Middle frontal gyrus (tissue), 1 donor: ENCODE measurements at regions not wholly inside any gene's neighbourhood (a gene's known extent, or its start where the extent isn't known, plus 50 kb on each side); places are given as distances from the start of the nearest gene placed in this dataset.
"Not testable (repeated sequence)": the region's sequence is repeated elsewhere in the genome, so short reads cannot be mapped to it uniquely, and the experiment has no call there.

Source experiments
- DNase-seq: peaks from one replicate; pipeline ENCODE4 v3.0.0-alpha.2; 2015; ENCODE audit warnings: low spot score; ENCODE audit errors: extremely low spot score

DNA sequence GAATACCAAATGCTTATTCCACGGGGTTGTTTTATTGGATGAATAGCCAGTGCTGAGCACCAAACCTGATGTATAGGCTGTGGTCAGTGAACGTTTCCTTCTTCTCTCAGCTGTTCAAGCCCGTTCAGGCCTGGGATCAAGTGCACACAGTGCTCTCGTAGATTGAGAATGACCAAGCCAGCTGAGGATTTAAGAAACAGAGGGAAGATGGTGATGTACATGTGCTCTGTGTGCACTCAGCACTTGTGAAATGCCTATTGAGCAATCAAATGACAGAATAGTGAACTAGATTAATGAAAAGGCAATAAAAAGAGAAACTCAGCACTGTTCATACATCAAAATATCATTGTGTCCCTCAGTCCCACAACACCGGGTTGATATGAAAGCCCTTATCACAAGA, 302.5 kb downstream of the BMPER start:
- DNase-seq, result no peak

DNA sequence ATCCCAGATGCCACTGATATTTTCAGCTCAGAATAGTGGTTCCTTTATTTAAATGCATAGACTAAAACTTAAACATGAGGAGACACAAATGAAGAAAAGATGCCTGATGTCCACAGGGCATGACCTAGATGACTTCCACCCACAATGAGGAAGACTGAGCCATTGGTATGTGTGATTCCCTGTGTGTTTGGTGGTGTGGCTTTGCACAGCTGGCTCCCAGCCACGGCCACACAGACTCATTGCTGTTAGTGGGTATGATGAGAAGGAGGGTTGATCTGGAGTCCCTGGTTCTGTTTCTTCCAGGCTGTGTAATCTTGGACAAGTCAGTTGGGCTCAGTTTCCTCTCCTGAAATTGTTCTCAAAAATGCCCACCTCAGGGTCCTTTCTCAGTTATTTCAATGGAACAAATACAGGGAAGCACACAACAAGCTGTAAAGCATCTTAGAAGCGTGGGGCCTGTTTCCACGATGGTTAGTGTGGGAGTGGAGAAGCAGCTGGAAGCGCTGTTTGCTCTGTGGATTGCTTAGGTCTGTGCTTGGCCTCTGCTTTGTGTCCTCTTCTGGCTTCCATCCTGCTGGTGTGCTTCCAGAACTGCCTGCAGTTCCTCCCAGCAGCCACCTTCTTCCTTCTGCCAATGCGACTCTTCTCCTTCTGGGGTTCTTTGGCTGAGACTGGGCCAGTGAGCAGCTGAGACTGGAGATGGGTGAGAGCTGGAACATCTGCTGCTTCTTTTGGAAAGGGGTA, 303.7 kb downstream of the BMPER start:
- DNase-seq, result no peak

DNA sequence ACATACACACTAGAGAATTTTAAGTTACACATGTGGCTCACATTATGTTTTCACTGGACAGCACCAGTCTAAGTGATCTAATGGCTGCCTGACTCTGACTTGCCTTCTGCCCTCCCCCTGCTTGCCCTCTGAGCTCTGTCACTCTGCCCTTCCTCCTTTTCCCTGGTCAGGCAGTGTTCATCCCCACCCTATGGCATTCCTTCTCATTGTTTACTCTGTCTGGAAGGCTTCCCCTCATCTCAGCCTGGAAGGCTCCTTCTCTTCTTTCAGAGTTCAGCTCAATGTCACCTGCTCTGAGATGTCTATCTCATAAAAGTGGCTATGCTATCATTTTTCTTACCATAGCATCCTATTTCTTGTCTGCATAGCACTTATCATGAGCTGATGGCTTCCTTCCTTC, 305.7 kb downstream of the BMPER start:
- no peak for DNase-seq

DNA sequence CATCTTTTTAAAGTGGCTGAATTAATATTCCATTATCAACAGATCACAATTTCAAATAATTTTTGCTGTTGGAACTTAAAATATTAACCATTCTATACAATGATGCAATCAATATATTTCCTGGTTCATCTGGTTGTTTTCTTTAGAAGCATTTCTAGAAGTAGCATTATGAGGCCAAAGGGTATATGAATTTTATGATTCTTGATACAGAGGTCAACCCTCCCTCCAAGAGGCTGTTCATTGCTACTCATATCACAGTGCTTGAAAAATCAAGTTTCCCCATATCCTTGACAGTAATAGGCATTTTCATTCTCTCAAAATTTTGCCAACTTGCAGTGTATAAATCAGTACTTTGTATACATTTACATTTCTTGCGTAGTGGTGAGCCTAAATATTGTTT, 312.6 kb downstream of the BMPER start:
- no peak for DNase-seq

DNA sequence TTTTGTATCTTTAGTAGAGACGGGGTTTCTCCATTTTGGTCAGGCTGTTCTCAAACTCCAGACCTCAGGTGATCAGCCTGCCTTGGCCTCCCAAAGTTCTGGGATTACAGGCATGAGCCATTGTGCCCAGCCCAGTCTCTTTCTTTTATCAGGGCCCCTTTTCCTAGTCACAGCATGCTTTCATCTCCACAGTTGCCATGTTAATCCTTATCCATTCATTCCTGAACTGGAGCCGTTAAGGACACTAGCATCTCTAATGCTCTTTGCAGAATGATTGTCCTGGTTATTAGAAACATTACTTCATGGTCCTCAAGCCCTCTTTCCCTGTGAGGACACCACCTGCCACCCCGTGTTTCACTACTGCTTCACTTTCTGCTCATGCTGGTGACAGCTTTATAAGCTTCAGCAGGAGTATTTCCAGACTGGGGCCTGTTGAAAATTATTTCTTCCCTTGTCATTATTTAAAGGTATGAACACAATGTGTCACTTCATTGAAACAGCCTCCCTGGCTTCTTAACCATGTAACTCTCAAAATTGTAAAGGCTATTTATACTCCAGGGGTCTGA, 313.9 kb downstream of the BMPER start:
- DNase-seq, result no peak

DNA sequence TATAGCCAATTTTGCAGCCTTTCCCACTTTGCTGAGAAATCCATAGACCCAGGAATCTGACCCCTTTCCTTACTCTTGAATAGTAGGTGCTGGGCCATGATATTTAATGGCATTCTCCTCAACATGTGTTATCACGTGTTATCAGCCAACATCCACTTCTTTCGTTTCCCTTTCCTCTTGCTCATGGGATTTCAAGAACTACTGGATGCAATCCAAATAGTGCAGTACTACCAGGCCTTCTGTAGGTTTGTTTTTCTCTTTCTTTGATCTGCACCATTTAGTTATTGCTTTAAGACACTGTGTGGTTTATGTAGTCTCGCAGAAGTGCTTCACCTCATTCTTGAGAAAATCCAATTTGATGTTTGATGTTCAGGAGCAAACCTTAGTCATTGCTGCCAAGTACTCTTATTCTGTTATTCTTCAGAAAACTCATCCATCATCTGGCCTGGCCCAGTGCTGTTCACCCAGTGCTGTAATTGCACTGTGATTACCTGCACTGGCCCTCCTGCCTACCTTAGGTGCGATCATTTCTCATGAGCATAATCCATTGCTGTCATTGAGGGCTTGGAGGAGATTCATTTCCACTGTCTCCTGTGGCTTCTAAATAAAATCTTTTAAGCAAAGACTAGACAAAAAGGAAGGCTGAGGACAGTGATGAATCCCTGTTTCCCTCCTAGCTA, 315.3 kb downstream of the BMPER start:
- no peak for DNase-seq

DNA sequence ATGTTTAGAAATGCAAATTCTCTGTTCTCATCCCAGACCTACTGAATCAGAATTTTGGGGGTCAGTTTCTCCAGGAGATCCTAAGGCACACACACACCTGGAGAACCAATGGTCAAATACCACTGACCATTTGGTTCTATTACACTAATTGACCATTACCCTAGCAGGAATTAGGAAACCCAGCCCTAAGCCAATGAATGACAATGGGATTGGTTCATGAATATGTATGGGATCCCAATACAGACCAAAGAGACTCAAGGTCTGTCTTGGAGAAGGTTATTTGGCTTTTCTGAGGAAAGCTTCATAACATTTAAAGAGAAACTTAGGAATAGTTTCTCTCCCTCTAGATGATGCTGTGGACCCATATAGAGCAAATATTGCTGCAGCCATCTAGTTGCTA, 317.0 kb downstream of the BMPER start:
- no peak for DNase-seq

DNA sequence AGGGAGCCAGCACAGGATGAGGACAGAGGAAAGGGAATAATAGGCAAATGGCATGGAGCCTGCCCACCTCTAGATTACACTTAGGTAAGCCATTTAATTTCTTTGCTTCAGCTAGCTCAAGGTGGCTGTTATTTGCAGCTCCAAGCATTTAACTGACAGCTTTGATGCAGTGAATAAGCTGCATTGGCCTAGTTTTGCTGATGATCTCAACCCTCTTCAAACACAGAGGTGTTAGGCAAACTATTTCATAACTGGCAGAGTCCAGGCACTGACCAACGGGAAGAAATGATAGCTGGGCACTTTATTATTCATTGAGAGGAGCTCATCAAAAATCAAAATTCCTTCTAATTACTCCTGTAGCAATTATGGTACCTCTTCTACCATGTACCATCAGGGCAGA, 317.4 kb downstream of the BMPER start:
- DNase-seq, result no peak

DNA sequence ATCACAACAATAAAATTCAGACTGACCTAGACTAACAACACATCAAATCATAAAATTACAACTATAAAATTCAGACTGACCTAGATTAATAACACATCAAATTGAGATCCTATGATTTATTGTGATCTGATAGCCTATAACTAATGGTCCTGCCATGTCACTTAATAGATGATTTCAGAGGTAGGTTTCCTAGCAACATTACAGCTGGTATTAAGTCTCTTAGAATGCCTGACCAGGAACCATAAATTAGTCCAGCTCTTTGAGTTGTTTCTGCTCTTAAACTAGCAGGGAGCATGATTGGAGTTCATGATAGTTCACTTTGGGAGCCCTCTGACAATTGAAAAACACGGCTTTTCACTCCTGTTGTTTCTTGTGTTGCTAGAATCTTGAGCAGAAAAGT, 318.9 kb downstream of the BMPER start:
- DNase-seq, result no peak

DNA sequence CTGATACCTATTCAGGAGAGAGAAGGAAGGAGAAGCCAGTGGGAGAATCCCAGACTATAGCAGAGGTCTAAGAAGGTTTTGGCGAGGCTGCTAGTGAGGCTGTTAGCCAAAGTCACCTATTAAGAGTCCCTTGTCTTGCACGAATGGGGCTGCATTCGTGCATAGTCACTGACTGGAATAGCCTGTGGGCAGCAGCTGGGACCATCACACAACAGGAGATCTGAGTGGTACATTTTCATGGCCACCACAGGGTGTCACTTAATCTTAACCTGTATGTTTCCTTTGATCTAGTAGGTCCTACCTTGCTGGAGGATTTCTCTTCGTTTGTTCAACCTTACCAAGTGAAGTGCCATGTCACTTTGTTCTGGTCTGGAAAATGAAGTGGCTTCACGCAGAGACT, 319.9 kb downstream of the BMPER start:
- no peak for DNase-seq

DNA sequence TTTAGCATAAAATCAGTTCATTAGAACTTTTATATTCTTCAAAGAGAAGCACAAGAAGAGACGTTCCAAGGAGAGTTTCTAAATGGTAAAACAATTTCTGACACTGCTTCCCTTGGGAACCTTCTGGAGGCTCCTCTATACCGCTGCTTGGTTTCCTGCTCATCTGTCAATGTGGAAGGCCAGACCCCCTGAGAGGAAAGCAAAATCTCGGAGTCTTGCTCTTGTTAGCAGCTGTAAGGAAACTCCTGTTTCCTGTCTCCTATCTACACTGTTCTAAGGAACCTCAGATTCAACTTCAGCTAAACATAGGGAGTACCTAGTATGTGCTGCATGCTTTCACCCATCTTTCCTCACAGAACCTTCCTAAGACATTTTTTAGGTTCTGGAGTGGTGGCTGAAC, 322.2 kb downstream of the BMPER start:
- DNase-seq, result no peak

DNA sequence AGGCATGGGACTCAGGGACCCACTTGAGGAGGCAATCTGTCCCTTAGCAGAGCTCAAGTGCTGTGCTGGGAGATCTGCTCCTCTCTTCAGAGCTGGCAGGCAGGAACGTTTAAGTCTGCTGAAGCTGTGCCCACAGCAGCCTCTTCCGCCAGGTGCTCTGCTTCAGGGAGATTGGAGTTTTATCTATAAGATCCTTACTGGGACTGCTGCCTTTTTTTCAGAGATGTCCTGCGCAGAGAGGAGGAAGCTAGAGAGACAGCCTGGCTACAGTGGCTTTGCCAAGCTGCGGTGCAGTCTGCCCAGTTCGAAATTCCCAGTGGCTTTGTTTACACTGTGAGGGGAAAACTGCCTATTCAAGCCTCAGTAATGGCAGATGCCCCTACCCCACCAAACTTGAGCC, 329.8 kb downstream of the BMPER start:
- not testable (repeated sequence) for DNase-seq

DNA sequence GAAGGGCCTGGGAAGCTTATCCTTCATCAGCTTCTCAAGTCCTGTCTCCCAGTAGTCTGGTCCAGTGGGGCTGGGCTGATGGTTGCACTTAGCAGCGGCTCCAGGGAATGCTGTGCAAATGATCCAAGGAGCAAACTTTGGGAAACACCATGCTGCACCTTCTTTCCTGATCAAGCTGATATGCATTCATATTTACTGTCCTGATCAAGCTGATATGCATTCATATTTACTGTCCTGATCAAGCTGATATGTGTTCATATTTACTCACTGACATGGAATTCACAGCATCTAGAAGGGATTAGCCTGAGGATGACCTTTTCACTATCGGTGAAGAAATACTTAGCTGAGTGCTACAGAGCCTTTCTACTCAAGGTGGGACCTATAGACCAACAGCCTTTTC, 330.7 kb downstream of the BMPER start:
- no peak for DNase-seq

DNA sequence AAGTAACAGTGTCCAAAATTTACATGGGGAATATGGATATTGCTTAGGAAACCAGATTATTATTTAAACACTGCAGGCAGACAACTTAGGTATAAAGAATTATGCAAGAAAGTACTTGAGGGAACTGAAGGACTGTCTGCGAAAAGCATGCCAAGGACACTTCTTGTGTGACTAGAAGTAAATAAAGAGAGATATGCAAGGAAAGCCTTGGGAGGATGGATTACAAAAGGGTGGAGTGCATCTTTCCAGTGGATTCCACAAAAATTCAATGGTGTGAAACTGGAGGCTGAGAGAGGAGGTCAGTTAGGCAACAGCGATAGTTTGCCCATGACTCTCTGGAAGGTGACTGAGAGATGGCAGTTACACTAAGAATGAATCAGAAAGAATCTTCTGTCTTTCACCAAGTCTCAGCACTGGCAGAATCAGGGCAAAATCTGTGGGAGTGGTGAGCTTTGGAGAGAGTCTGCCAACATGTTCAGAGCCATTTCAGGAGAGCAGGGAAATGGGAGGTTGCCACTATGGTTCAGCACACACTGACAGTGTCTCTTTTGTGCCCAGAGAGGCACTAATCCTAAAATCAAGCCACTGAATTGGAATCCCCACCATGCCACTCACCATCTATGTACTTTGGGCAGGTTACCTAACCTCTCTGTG, 331.6 kb downstream of the BMPER start:
- DNase-seq, result no peak

DNA sequence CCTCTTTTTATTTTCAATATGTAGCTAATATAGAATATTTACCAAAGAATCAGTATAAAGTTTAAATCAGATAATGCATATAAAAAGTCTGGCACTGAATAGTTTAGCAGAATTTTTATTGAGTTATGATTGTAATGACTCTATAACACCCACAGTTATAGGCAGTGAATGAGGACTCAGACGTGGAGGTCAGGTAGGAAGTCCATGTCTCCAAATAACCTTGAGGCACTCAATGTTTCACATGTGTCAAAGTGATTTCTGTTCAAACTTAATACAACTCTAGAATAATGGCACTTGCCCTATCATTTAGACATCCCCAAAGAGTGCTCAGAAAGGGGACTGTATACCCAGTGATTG, 332.1 kb downstream of the BMPER start:
- DNase-seq, result no peak

DNA sequence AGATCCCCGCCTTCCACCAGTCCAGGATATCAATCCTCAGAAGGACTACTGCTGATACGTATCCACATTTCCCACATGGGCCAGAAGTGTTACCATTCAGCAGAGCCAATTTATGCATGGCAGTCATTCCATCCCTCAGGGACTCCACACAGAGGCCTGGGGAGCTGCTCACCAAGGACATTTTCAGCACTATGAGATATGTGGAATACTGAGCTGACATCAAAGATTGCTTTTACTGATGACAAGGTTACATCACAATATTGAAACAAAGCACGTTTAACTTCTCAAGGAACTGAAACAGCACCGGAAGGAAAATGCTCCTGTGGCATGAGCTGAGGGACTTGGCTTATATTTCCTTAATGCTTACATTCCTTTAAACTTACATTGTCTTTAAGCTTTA, 335.1 kb downstream of the BMPER start:
- DNase-seq, result no peak

DNA sequence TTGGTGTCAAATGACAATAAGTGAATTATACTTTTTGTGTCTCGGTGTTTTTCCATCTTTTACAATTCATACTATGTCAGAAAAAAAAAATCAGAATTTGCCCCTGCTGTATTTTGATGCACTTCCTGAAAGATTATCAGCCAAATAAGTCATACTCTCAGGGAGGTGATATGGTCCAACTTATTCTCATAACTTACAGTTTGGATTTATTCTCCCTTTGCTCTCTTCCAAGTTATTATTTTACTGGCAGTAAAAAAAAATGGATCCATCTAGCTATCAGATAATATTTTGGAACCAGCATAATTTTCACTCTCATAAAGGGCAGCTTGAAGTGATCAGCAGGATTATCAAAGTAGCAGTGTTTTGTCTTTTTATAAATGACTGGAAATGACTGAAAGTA, 337.1 kb downstream of the BMPER start:
- no peak for DNase-seq

DNA sequence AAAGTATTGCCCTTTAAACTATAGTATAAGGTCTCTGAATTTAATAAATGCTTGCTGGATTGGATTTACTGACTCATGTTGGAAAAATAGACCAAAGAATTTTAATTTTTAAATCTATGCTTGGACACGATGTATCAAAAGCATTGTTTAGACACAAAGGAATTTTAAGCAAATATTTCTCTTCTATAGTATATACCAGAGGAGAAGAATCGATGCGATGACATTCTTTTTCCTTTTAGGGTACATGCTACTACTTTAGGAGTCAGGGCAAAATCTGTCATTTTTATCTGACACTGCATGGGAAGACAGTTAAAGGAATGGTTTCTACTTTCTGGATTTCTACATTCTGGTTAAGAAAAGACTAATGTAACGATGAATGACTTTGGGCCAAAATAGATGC, 339.9 kb downstream of the BMPER start:
- DNase-seq, result no peak

DNA sequence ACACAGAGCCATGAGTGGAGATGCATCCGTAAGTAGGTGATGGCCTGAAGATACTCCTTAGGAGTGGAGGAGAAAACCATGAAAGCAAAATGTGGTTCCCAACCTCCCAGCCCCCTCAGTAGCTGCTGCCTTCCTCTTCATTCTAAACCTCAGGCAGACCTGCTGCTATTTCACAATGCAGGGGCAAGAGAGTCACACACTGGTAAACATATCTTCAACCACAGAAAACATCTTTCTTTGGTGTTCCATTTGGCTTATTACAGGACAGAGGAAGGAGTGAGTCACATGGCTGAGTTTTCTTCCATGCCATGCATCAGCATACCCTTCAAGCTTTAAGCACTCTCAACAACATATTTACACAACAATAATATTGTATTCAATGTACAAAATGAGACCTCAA, 342.1 kb downstream of the BMPER start:
- DNase-seq, result no peak

DNA sequence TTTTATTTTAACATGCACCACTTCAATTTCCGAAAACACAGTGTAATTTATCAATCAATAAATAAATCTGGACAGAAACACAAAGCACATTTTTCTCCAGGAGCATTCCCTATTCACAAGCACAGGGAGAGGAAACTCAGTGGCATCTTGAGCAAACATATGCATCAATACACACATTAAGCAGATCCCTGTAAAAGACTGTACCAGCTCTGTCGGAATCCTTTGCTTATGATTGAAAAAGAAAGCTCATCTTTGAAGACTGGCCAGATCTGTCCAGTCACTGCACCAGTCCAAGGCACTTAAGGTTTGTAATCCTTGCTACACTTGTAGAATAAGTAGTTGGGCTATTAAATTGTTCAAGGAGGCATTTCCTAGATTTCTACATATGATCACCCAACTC, 343.9 kb downstream of the BMPER start:
- DNase-seq, result no peak

DNA sequence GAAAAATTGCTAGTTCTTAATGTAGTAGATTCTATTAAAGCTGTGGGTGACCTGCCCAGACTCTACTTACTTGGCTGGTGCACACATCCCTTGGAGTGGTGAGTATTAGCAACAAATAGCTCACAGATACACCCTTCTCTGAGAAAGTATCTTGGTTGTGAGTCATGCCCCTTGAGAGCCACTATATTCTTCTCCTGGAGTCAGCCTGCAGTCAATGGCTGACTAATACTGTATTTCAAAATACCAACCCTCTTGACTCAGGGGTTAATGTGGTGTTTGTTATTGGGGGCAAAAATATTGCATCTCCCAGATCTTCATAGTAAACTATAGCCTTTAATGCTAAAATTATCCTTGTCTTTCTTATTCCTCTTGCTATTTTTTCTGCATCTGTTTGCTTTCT, 354.9 kb downstream of the BMPER start:
- DNase-seq, result no peak

DNA sequence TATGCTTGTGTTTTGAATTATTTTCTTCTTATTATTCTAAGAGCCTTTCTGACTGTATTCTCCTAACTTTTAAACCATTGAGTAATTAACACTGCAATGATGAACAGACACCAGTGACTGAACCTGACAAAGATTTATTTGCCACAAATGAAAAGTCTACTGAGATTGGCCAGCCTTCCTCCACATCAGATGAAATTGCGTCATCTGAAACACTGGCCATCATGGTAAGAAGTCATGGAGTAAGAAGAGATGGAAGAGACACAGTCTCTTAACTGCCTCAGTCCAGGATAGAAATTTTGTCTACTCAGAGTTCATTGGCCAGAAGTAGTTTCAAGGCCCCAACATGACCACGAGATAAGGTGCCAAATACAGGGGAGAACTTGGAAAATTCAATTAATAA, 357.8 kb downstream of the BMPER start:
- DNase-seq, result no peak

DNA sequence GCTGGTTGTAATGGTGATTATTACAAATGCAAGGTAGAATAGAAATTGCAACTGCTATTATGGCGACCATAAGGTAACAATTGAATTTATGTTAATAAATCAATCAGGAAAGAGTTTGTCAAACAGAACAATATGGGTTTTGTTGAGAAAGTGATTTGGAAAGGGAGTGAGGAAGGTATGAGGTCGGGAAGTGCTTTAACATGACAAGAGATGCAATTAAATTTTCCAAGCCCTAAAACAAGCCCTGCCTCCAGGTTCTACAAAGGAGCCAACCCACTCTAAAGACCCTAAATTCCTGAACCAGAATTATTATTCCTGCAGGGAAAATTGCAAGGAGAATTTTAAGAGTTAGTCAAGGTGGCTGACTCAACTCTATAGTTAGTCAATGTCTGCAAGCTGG, 363.7 kb downstream of the BMPER start:
- no peak for DNase-seq
